CD14-positive monocyte (primary cell): ENCODE measurements at regions not wholly inside any gene's neighbourhood (a gene's known extent, or its start where the extent isn't known, plus 50 kb on each side); places are given as distances from the start of the nearest gene placed in this dataset.

Experiments
- DNase-seq, 3 donors: peaks; one replicate each; pipeline ENCODE4 v3.0.0-alpha.2; 2011 to 2022
- H2AFZ ChIP-seq: 2 replicates; pipeline ENCODE4 v1.6.0; 2012; ENCODE audit warnings: mild to moderate bottlenecking, low read depth, low read length, inconsistent platforms; ENCODE audit not compliant: insufficient read depth, poor library complexity, severe bottlenecking
- H3K27ac ChIP-seq, 2 donors: 1 replicate in 1 of 2; 2 replicates in 1 of 2; pipeline ENCODE4 v1.5.1; 2012 to 2013; ENCODE audit warnings: low read length in 2 of 2, control low read depth in 1 of 2, inconsistent platforms in 1 of 2, low read depth in 1 of 2, mild to moderate bottlenecking in 1 of 2
- H3K27me3 ChIP-seq, 2 donors: one replicate each; pipeline versions ENCODE4 v1.6.0 to v1.6.1; 2011 to 2013; ENCODE audit warnings: low read length in 2 of 2; ENCODE audit not compliant: control insufficient read depth in 2 of 2, insufficient read depth in 2 of 2
- H3K36me3 ChIP-seq, 2 donors: replicated peaks in 1 of 2; 1 replicate in 1 of 2; 2 replicates in 1 of 2; pipeline versions ENCODE4 v1.5.1 to v1.6.1; 2012 to 2013; ENCODE audit warnings: low read length in 2 of 2, control low read depth in 1 of 2, inconsistent platforms in 1 of 2, mild to moderate bottlenecking in 1 of 2; ENCODE audit not compliant: insufficient read depth in 2 of 2, control insufficient read depth in 1 of 2
- H3K4me1 ChIP-seq, 2 donors: 1 replicate in 1 of 2; 2 replicates in 1 of 2; pipeline versions ENCODE4 v1.5.1 to v1.6.1; 2012 to 2013; ENCODE audit warnings: low read length in 2 of 2, control low read depth in 1 of 2, inconsistent platforms in 1 of 2, mild to moderate bottlenecking in 1 of 2, moderate library complexity in 1 of 2; ENCODE audit not compliant: insufficient read depth in 2 of 2, control insufficient read depth in 1 of 2
- H3K4me2 ChIP-seq: replicated peaks from 2 replicates; pipeline ENCODE3; 2012; ENCODE audit warnings: low read length, moderate library complexity, mild to moderate bottlenecking; ENCODE audit not compliant: poor library complexity, severe bottlenecking; ENCODE audit errors: extremely low read depth
- H3K4me3 ChIP-seq, 3 experiments: fragments of 200-600 bp in 1 of 3; sonication (generic) in 1 of 3; replicated peaks in 1 of 3; 1 replicate in 2 of 3; 2 replicates in 1 of 3; pipeline ENCODE4 v1.5.1; 2011 to 2013; ENCODE audit warnings: low read length in 3 of 3, mild to moderate bottlenecking in 3 of 3, control low read depth in 2 of 3, low read depth in 2 of 3, inconsistent platforms in 1 of 3, moderate library complexity in 1 of 3
- H3K79me2 ChIP-seq: 2 replicates; pipeline ENCODE4 v1.6.0; 2012; ENCODE audit warnings: mild to moderate bottlenecking, control low read depth, inconsistent platforms, low read length, moderate library complexity; ENCODE audit not compliant: insufficient read depth
- H3K9ac ChIP-seq: 2 replicates; pipeline ENCODE4 v1.6.0; 2017; ENCODE audit warnings: low read length, mild to moderate bottlenecking; ENCODE audit not compliant: insufficient read depth, poor library complexity, severe bottlenecking
- H3K9me3 ChIP-seq, 2 donors: replicated peaks in 1 of 2; 1 replicate in 1 of 2; 2 replicates in 1 of 2; pipeline versions ENCODE4 v1.5.1 to v1.6.1; 2012 to 2013; ENCODE audit warnings: low read length in 2 of 2, control low read depth in 1 of 2; ENCODE audit not compliant: control insufficient read depth in 1 of 2, insufficient read depth in 1 of 2
- H4K20me1 ChIP-seq: 2 replicates; pipeline ENCODE4 v1.6.0; 2012; ENCODE audit warnings: mild to moderate bottlenecking, low read length, control low read depth, moderate library complexity; ENCODE audit not compliant: insufficient read depth
- H3K27ac Mint-ChIP-seq, 7 donors: one replicate each; pipeline ENCODE4 v1.8.0; 2020; ENCODE audit warnings: mild to moderate bottlenecking in 7 of 7, mixed read lengths in 7 of 7, moderate library complexity in 6 of 7, inconsistent platforms in 2 of 7
- H3K27me3 Mint-ChIP-seq, 3 donors: one replicate each; pipeline ENCODE4 v1.8.0; 2021 to 2022; ENCODE audit warnings: low read depth in 3 of 3, mild to moderate bottlenecking in 3 of 3, mixed read lengths in 3 of 3, moderate library complexity in 3 of 3, inconsistent platforms in 1 of 3
- H3K36me3 Mint-ChIP-seq, 2 donors: one replicate each; pipeline ENCODE4 v1.8.0; 2020; ENCODE audit warnings: mixed read lengths in 2 of 2, inconsistent platforms in 1 of 2, mild to moderate bottlenecking in 1 of 2
- H3K4me1 Mint-ChIP-seq: one replicate; pipeline ENCODE4 v1.8.0; 2020; ENCODE audit warnings: mild to moderate bottlenecking, mixed read lengths
- H3K4me3 Mint-ChIP-seq, 2 donors: one replicate each; pipeline ENCODE4 v1.8.0; 2020; ENCODE audit warnings: mild to moderate bottlenecking in 2 of 2, mixed read lengths in 2 of 2, moderate library complexity in 1 of 2
- H3K9me3 Mint-ChIP-seq, 7 donors: one replicate each; pipeline ENCODE4 v1.8.0; 2020 to 2022; ENCODE audit warnings: mixed read lengths in 7 of 7, mild to moderate bottlenecking in 6 of 7, moderate library complexity in 6 of 7, inconsistent platforms in 2 of 7
- WGBS: methylation state at CpG from one replicate; pipeline ENCODE4 v1.1.5; 2013; ENCODE audit warnings: missing lambda C conversion rate; ENCODE audit not compliant: insufficient coverage; 5-methylcytosine and 5-hydroxymethylcytosine counted together
- intact Hi-C, 2 donors: fragments of 100-400 bp; cut with micrococcal nuclease; formaldehyde crosslinking; loops; one replicate each; pipeline versions ENCODE4 v1.15.0 to v1.15.1; 2023
- TF ChIP-seq, protein P1 (sequence below): fragments of 200-600 bp; IDR thresholded peaks from one replicate; pipeline ENCODE4 v1.8.0; 2022; ENCODE audit warnings: antibody characterized with exemption, mild to moderate bottlenecking

DNA sequence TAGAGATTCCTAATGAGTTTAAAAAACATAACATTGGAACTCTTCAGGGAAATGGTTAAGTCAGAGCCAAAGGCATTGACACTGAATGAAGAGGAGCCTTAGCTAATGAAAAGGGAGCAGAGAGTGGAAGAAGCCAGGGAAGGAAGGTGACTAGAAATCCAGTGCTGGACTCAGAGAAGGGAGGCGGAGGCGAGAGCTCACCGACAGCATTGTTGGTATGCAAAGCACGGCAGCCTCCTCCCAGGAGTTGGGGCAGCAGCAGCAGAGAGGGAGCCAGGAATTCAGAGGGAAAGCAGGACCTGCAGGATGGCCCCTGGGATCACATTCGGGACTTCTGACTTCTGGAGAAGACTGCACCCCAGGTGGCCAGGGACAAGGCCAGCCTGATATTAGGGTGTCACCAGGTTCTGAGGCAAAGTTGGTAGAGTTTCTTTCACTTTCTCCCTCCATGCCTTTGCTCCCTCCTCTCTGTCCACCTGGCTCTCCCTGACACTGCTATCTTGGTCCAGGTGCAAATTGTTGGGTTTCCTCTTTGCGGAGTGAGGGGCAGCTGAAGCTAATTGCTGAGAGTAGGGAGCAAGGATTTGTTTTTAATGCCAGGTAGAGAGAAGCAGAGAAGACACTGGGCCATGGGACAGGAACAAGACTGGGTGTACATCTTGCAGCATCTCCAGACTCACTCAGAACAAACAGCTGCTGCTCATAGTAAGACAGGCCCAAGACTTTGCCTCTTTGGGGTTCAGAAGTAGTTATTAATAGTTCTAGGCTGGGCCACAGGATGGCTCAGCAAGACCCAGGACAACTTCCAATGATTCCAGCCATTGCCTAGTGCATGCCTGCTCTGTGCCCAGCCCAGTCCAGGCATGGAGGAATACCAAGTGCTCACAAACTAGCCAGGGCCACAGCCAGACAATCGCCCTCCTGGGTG is 157.9 kb downstream of the TLE3 start:
- Histone ChIP-seq H3K27me3 (no peaks in the 10 kb centered on the region), H3K9me3 (no peaks in the 10 kb centered on the region), H4K20me1 (no peaks in the 10 kb centered on the region), H3K9ac (no peak overlapping the region), H2AFZ (no peak overlapping the region), H3K4me1 (no peaks in the 10 kb centered on the region), H3K79me2 (no peaks in the 10 kb centered on the region), H3K36me3 (no peaks in the 10 kb centered on the region), H3K4me3 (no peak overlapping the region), H3K4me2 (no peak overlapping the region), H3K27ac (no peak overlapping the region)
- H3K27ac Mint-ChIP-seq = no peak overlapping the region
- peaks cover 3% of the 10 kb centered on the region for H3K4me1 Mint-ChIP-seq
- DNase-seq = no peak
- intact Hi-C loops = no loop called here
- peaks cover 0 to 8% (median 6%) of the 10 kb centered on the region in 7 donors for H3K9me3 Mint-ChIP-seq
- H3K27me3 Mint-ChIP-seq = peaks cover 0 to 2% (median 0%) of the 10 kb centered on the region in 3 donors
- H3K36me3 Mint-ChIP-seq = no peaks in the 10 kb centered on the region
- H3K4me3 Mint-ChIP-seq = no peak overlapping the region
- TF ChIP-seq, protein P1, sequence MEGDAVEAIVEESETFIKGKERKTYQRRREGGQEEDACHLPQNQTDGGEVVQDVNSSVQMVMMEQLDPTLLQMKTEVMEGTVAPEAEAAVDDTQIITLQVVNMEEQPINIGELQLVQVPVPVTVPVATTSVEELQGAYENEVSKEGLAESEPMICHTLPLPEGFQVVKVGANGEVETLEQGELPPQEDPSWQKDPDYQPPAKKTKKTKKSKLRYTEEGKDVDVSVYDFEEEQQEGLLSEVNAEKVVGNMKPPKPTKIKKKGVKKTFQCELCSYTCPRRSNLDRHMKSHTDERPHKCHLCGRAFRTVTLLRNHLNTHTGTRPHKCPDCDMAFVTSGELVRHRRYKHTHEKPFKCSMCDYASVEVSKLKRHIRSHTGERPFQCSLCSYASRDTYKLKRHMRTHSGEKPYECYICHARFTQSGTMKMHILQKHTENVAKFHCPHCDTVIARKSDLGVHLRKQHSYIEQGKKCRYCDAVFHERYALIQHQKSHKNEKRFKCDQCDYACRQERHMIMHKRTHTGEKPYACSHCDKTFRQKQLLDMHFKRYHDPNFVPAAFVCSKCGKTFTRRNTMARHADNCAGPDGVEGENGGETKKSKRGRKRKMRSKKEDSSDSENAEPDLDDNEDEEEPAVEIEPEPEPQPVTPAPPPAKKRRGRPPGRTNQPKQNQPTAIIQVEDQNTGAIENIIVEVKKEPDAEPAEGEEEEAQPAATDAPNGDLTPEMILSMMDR = no peak
- 94% methylated on average over 6 of the region's 7 CpGs for WGBS

DNA sequence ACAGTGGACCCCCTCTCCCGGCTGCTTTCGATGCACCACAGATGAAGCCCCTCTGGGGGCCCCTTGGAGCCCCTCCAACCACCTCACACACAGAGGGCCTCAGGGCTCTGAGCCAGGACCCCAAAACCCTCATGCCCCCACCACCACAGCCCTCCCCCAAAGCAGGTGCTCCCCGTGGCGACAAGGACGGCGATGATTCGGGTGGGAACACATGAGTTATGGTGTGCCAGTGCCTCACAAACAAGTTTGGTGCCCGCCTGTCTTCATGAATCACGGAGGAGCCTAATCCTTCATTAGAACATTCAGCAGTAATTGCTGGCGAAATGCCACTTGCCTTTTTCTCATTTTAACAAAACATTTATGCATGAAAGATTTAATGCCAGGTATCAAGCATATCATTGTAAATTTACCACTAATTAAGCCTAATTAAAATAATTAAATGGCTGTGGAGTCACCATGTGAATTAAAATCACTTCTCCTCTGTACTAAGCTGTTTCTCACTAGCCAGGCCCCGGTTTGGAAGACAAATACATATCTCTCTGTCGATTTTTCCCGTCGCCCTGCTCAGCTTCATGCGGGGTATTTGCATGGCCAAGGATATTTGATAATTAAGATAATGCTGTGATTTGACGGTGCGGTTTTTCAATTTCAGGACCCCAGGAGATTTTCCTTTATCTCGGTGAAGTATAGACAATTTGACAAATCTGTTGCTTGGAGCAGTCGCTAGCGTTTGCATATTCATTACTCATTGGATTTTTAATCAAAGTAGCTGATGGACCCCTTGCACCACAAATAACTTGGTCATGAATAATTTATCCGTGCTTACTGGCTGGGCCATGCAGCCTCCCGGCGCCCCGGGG is 157.0 kb downstream of the TLE3 start:
- Histone ChIP-seq H3K79me2 (no peaks in the 10 kb centered on the region), H3K27me3 (no peaks in the 10 kb centered on the region), H3K27ac (no peak overlapping the region), H3K36me3 (no peaks in the 10 kb centered on the region), H3K4me1 (no peaks in the 10 kb centered on the region), H4K20me1 (no peaks in the 10 kb centered on the region), H3K4me2 (no peak overlapping the region), H3K4me3 (no peak overlapping the region), H2AFZ (no peak overlapping the region), H3K9me3 (no peaks in the 10 kb centered on the region), H3K9ac (no peak overlapping the region)
- intact Hi-C loops = no loop called here
- TF ChIP-seq, protein P1 = no peak
- H3K36me3 Mint-ChIP-seq = no peaks in the 10 kb centered on the region
- WGBS = 96% methylated on average over 19 of the region's 24 CpGs
- no peak for DNase-seq
- H3K9me3 Mint-ChIP-seq = peaks cover 0 to 3% (median under 1%) of the 10 kb centered on the region in 7 donors
- no peak overlapping the region for H3K27ac Mint-ChIP-seq
- H3K4me3 Mint-ChIP-seq = no peak overlapping the region
- peaks cover 0 to 2% (median 0%) of the 10 kb centered on the region in 3 donors for H3K27me3 Mint-ChIP-seq
- peaks cover 3% of the 10 kb centered on the region for H3K4me1 Mint-ChIP-seq
